Endothelial cell of umbilical vein (primary cell): ENCODE measurements at regions not wholly inside any gene's neighbourhood (a gene's known extent, or its start where the extent isn't known, plus 50 kb on each side); places are given as distances from the start of the nearest gene placed in this dataset.

Experiments
- BruUV-seq: library from RNA; stranded (reverse); fragments of 400-500 nt; replicated peaks from 2 replicates; lab custom pipeline; 2021; lab: Mats Ljungman, UMichigan
- CTCF ChIA-PET: fragments of 300-600, 350-600 bp; sonication (Branson Sonifier 250); formaldehyde crosslinking; loops from one replicate; lab custom pipeline; 2021; ENCODE audit warnings: antibody characterized with exemption, inconsistent platforms; lab: Charles Lee
- POLR2A ChIA-PET: fragments of 300-600, 350-600 bp; sonication (Branson Sonifier 250); formaldehyde crosslinking; loops from one replicate; lab custom pipeline; 2021; ENCODE audit warnings: antibody characterized with exemption, inconsistent platforms; lab: Charles Lee
- DNase-seq: peaks from one replicate; pipeline ENCODE4 v3.0.0-alpha.2; 2011; ENCODE audit warnings: low read depth, low spot score
- FAIRE-seq: peaks from 2 replicates; lab custom pipeline; 2011; peaks lifted over from hg19 to GRCh38; lab: Jason Lieb, UNC
- H2AFZ ChIP-seq: 2 replicates; pipeline ENCODE4 v1.6.0; 2012; ENCODE audit warnings: low read depth, low read length, control low read depth, inconsistent platforms
- H3K27ac ChIP-seq: 2 replicates; pipeline ENCODE4 v1.5.1; 2011; ENCODE audit warnings: low read depth, mild to moderate bottlenecking, control low read depth, low read length, moderate library complexity; ENCODE audit not compliant: insufficient read depth
- H3K27me3 ChIP-seq, 2 experiments: 2 replicates each; pipeline versions ENCODE4 v1.6.0 to v1.6.1; 2011; ENCODE audit warnings: low read length in 2 of 2, mixed read lengths in 1 of 2; ENCODE audit not compliant: control insufficient read depth in 2 of 2, insufficient read depth in 2 of 2
- H3K36me3 ChIP-seq, 2 experiments: 2 replicates in 1 of 2; 3 replicates in 1 of 2; pipeline ENCODE4 v1.5.1; 2011; ENCODE audit warnings: low read length in 2 of 2, mild to moderate bottlenecking in 1 of 2, moderate library complexity in 1 of 2; ENCODE audit not compliant: control insufficient read depth in 2 of 2, insufficient read depth in 2 of 2; ENCODE audit errors: extremely low read depth in 1 of 2
- H3K4me1 ChIP-seq: 3 replicates; pipeline ENCODE4 v1.5.1; 2011; ENCODE audit warnings: mild to moderate bottlenecking, low read length; ENCODE audit not compliant: control insufficient read depth, insufficient read depth; ENCODE audit errors: extremely low read depth
- H3K4me2 ChIP-seq: 2 replicates; pipeline ENCODE4 v1.6.1; 2011; ENCODE audit warnings: low read length, control low read depth, mixed read lengths; ENCODE audit not compliant: insufficient read depth
- H3K4me3 ChIP-seq, 3 experiments: fragments of 200-600 bp in 1 of 3; sonication (generic), shearing (Covaris generic) in 1 of 3; replicated peaks in 1 of 3; 2 replicates each; pipeline ENCODE4 v1.5.1; 2011 to 2016; ENCODE audit warnings: control low read depth in 3 of 3, low read length in 3 of 3, mild to moderate bottlenecking in 2 of 3, inconsistent platforms in 1 of 3, low read depth in 1 of 3, moderate library complexity in 1 of 3; ENCODE audit not compliant: insufficient read depth in 1 of 3
- H3K79me2 ChIP-seq: 2 replicates; pipeline ENCODE4 v1.6.0; 2012; ENCODE audit warnings: low read length, inconsistent platforms; ENCODE audit not compliant: control insufficient read depth, insufficient read depth
- H3K9ac ChIP-seq: replicated peaks from 2 replicates; pipeline ENCODE3; 2011; ENCODE audit warnings: low read length, control low read depth; ENCODE audit not compliant: insufficient read depth; ENCODE audit errors: extremely low read depth
- H3K9me1 ChIP-seq: replicated peaks from 3 replicates; pipeline ENCODE4 v1.6.0; 2011; ENCODE audit warnings: mild to moderate bottlenecking, low read length; ENCODE audit not compliant: control insufficient read depth, insufficient read depth; ENCODE audit errors: extremely low read depth
- H3K9me3 ChIP-seq: replicated peaks from 2 replicates; pipeline ENCODE4 v1.5.1; 2012; ENCODE audit warnings: low read length, inconsistent platforms; ENCODE audit not compliant: control insufficient read depth, insufficient read depth
- H4K20me1 ChIP-seq: replicated peaks from 2 replicates; pipeline ENCODE3; 2011; ENCODE audit warnings: mild to moderate bottlenecking, low read length; ENCODE audit not compliant: control insufficient read depth, insufficient read depth; ENCODE audit errors: extremely low read depth
- FOS ChIP-seq: IDR thresholded peaks from 2 replicates; pipeline ENCODE4 v1.6.1; 2011; ENCODE audit warnings: mild to moderate bottlenecking, low read length, moderate library complexity, borderline replicate concordance; ENCODE audit not compliant: insufficient read depth
- GATA2 ChIP-seq: IDR thresholded peaks from 2 replicates; pipeline ENCODE4 v1.7.0; 2011; ENCODE audit warnings: low read depth, mild to moderate bottlenecking, moderate library complexity, mixed read lengths, low read length; ENCODE audit not compliant: insufficient read length, insufficient read depth
- POLR2A ChIP-seq: IDR thresholded peaks from 2 replicates; pipeline ENCODE4 v1.6.1; 2012; ENCODE audit warnings: low read depth, mild to moderate bottlenecking, control low read depth, low read length
- POLR2AphosphoS5 ChIP-seq: IDR thresholded peaks from 2 replicates; pipeline ENCODE4 v1.6.1; 2012; ENCODE audit warnings: low read depth, mild to moderate bottlenecking, control low read depth, low read length, moderate library complexity; ENCODE audit not compliant: insufficient read depth
- dilution Hi-C: fragments of 300-500 bp; cut with MboI; formaldehyde crosslinking; loops from one replicate; pipeline ENCODE4 v1.15.0; 2019; ENCODE audit warnings: low sequenced_read_pairs; ENCODE audit not compliant: extremely low pct_ligation_motif_present
- intact Hi-C: fragments of 100-400 bp; cut with micrococcal nuclease; formaldehyde crosslinking; loops from one replicate; pipeline ENCODE4 v1.10.0; 2022
- TF ChIP-seq, protein P1 (sequence below), 2 donors: IDR thresholded peaks; 1 replicate in 1 of 2; 2 replicates in 1 of 2; pipeline ENCODE4 v1.5.1; 2011; ENCODE audit warnings: low read length in 2 of 2, mild to moderate bottlenecking in 2 of 2, moderate library complexity in 2 of 2, control low read depth in 1 of 2, inconsistent platforms in 1 of 2, low read depth in 1 of 2; ENCODE audit not compliant: insufficient read depth in 1 of 2; ENCODE audit errors: extremely low read depth in 1 of 2
- TF ChIP-seq, protein P2 (sequence below): IDR thresholded peaks from 2 replicates; pipeline ENCODE4 v1.6.1; 2011; ENCODE audit not compliant: insufficient read depth, insufficient read length

DNA sequence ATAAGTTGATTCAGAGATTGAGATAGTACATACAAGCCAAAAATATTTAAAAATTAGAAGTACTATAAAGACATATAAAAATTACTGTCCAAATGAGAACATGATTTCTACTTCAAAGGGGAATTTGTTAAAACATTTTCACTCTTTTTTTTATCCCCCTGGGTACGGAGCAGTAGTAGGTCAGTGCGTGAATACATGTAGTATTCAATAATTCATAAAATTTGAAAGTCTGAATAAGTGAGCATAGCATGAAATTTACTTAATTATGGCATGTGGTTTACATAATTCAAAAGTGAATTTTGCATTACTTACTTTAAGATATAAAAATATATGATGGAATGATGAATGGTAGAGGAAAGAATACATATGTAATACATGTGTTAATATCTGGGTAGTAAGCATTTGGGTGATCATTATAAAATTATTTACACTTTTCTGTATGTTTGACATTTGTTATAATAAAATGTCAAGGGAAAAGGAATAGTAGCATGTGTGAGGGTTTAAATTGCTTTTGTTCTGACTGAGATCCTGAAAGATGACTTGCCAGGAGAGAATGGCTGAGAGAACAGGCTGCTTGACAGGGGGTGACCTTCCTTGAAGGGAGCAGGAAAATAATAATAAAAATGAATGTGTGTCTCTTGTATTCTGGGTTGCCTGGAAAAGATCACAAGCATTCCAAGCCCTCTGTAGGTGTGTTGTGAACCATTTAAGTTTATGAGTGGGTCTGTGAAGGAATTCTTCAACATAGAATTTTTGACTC, 1178.8 kb downstream of the ZPLD1 start:
- no peak overlapping the region for H3K4me2 ChIP-seq
- H3K9me1 ChIP-seq: no peaks in the 10 kb centered on the region
- no peak overlapping the region for H3K9ac ChIP-seq
- BruUV-seq: no TSS peak
- H3K4me3 ChIP-seq: no peak overlapping the region
- DNase-seq (no peak), FAIRE-seq (no peak)
- H3K36me3 ChIP-seq: no peaks in the 10 kb centered on the region
- no peak overlapping the region for H2AFZ ChIP-seq
- intact Hi-C loops (no loop called here), dilution Hi-C loops (no loop called here)
- ChIA-PET POLR2A (no interaction called here), CTCF (no interaction called here)
- no peaks in the 10 kb centered on the region for H3K79me2 ChIP-seq
- no peaks in the 10 kb centered on the region for H4K20me1 ChIP-seq
- H3K27me3 ChIP-seq: no peaks in the 10 kb centered on the region
- H3K9me3 ChIP-seq: no peaks in the 10 kb centered on the region
- H3K27ac ChIP-seq: no peak overlapping the region
- no peaks in the 10 kb centered on the region for H3K4me1 ChIP-seq
- TF ChIP-seq GATA2 (no peak), FOS (no peak), POLR2AphosphoS5 (no peak), POLR2A (no peak)
- TF ChIP-seq, protein P1, sequence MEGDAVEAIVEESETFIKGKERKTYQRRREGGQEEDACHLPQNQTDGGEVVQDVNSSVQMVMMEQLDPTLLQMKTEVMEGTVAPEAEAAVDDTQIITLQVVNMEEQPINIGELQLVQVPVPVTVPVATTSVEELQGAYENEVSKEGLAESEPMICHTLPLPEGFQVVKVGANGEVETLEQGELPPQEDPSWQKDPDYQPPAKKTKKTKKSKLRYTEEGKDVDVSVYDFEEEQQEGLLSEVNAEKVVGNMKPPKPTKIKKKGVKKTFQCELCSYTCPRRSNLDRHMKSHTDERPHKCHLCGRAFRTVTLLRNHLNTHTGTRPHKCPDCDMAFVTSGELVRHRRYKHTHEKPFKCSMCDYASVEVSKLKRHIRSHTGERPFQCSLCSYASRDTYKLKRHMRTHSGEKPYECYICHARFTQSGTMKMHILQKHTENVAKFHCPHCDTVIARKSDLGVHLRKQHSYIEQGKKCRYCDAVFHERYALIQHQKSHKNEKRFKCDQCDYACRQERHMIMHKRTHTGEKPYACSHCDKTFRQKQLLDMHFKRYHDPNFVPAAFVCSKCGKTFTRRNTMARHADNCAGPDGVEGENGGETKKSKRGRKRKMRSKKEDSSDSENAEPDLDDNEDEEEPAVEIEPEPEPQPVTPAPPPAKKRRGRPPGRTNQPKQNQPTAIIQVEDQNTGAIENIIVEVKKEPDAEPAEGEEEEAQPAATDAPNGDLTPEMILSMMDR (IDR thresholded peaks at IDR 0.05; ENCODE audit: extremely low read depth in 1 of 2, insufficient read depth in 1 of 2, low read depth in 1 of 2, low read length in 2 of 2): no peak
- TF ChIP-seq, protein P2, sequence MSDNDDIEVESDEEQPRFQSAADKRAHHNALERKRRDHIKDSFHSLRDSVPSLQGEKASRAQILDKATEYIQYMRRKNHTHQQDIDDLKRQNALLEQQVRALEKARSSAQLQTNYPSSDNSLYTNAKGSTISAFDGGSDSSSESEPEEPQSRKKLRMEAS: no peak
